Fibroblast of skin of left quadriceps (primary cell): ENCODE measurements at regions not wholly inside any gene's neighbourhood (a gene's known extent, or its start where the extent isn't known, plus 50 kb on each side); places are given as distances from the start of the nearest gene placed in this dataset.

ENCODE experiments used
- DNase-seq, 2 experiments: peaks; one replicate each; pipeline ENCODE4 v3.0.0-alpha.2; 2013; ENCODE audit warnings: low read depth in 2 of 2

DNA sequence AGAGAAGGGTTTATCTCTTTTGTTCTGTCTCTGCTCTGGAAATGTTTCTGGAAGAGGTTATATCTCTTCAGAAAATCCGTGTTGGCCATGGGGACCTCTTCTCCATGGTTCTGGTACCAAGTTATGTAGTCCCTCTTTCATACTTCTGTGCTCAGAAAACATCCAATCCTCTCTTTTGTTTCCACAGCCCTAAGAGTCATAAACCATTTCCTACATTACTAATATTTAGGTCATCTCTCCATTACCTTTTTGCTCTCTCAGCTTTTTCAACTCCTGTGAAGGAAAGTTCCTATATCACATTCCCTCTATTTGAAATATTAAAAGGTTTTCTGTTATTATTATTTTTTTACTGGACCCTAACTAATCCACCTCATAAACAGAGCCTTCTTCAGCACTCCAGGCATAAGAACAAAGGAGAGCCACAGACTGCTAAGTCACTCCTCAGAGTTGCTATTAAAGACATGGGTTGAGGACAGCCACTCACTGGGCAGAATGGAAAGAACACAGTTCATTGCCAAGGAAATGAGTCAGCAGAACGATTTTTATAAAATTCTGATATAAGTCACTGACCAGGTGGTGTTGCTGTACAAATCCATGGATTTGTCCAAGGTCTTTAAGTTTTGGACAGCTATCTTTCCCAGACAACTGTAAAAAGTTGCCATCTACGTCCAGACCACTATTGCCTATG is 122.4 kb upstream of the NPY2R start:
- DNase-seq = no peak

DNA sequence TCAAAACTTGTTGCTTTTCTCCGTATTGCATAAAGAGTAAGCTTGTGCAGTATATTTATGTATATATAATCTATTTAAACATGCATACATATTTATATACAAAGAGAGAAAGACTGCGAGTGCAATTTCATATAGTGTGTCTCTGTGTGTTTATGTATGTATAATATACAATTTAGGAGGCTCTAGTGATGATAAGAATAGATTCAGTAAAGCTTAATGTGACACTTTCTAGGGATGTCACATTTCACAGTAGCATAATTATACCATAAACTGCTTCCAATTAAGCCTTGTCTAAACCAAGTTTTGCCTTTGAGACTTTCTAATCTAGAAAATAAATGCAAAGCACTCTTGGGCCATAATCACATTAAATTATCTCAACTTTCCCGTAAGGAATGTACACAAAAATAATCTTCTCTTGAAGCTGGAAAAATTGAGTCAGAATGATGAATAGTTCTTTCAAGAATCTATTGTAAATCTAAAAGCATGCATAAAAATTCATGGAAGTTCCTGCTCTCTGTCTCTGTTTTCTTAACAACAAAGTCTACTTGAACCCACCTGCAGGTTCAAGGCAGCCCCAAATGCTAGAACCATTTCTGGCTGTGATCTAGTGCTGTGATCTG is 114.1 kb upstream of the NPY2R start:
- DNase-seq = no peak

DNA sequence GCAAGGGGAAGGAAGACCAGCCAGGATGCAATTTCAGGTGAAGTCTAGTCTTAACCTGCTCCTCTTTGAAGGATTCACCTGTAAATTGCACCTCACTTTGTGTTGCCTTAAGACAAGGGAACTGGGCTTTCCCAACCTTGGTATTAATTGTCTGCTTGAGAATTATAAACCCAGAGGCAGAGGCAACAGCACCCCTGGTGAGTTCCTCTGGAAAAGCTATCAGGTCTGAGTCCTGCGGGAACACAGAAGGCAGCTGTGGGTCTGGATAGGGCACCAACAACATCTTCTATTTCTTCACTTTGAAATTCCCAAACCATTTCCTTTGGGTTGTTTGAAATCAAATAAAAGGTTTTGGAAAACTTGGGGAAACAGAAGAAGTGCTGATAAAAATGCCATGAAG is 109.2 kb upstream of the NPY2R start:
- no peak for DNase-seq

DNA sequence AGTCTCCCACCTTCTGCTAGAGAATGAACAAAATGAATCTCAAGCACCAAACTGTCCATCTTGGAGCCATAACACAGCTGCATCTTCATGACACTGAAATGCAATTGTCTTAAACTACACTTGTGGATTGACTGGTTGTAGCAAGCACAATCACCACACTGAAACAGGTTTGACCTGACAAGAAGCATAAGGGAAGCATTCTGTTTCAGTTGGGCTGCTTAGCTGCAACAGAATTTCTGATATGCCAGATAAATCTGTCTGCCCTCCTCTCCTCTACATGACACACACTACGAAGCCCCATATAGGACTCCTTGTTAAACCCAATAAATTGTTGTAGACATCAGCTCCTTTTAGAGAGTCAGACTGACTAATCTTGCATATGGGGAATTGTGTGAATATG is 101.8 kb upstream of the NPY2R start:
- no peak for DNase-seq

DNA sequence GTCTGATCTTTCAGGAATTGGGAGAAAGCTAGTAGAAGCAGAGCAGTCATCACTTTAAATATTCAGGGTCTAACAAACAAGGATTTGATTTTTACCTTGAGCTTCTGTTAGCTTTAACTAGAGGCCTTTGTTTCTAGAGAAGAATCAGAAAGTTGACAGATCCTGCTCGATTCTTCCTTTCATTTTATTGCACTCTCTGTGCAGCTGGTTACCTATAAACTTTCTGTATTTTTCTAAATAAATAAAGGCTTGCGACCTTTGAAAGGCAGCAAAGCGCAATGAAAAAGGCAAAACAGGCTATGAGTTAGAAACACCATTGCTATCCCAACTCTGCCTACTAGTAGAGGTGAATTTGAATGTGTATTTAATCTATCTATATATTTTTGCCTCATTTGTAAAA is 101.4 kb upstream of the NPY2R start:
- DNase-seq = no peak

DNA sequence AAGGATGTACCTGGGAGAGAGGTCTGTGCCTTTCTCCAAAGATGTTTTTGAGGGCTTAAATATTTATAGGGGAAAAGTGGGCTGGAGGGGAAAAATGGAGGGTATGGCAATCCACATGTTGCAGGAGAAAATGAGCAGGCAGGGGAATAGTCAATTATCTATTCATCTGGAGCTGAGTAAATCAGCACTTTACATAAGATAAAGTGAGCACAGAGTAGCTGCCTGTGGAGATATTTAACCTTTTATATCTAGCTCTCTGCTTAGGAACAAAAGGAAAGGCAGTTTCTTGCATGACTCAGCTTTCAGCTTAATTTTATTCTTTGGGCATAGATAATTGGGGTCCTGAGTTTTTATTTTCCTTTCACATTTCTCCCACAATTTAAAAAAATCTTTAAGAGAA is 93.6 kb upstream of the NPY2R start:
- DNase-seq = no peak

DNA sequence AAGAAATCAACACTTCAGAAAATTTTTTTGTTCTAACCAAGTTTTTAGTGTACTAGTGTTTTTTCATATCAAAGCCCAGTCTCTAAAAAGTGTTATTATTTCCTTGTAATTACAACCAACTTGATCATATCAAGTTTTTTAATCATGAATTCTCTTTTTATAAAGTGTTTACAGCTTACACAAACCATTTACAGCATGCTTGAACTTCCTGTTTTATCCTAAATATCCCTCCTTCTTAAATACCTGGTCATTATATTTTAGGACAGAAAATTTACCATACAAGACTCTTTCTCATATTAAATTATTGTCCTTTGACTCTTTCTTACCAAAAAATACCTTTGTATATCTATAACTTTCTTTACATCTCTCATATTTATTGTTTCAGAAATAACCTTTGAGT is 89.4 kb upstream of the NPY2R start:
- DNase-seq = no peak

DNA sequence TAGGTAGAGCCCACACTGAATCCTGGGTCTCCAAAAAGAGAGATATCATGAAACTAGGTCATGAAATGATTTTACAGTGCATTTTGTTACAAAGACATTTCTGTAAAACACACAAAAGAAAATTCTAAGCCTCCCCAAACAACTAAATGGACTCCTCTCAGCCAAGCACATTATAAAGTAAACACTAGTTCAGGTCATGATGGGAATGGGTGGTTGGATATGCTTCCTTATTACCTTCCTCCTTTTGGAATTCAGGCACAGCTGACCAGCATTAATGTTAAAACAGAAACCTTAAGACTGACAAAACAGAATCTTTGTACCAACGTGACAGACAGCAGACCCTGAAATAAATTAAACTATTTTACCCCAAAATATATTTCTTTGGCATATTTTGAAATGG is 87.9 kb upstream of the NPY2R start:
- no peak for DNase-seq

DNA sequence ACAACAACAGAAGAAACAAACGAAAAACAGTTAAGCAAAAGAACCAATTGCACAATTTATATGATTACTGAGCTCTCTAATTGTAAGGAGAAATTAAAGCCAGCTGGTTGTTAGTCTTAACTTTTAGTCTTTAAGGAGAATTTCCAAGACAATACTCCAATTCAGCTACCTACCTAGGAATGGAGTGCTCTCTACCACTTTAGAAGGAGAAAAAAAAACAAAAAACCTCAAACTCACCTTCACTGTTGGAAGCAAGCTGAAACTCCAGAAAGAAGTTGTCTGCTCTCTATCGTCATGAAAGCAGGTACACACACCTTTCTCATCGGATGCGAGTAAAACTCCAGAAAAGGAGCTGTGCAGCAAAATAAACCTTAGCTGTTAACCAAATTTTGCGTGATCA is 86.1 kb upstream of the NPY2R start:
- DNase-seq = no peak

DNA sequence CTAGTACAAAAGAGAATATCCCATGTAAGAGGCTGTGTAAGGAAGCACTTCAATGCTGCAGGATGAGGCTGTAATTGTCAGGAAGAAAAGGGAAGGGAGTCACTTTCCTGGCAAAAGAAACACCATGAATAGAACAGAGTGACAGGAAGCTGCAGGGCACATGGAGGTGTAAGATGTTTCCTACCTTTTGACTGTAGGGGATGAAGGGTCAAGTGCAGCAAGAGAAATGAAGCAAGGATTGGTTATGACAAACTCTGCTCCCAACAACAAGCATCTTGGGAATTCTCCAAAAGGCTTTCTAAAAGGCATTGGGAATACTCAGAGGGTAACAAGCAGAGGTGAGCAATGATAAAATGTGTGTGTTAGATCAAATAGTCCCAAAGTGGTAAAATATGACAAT is 74.3 kb upstream of the NPY2R start:
- no peak for DNase-seq

DNA sequence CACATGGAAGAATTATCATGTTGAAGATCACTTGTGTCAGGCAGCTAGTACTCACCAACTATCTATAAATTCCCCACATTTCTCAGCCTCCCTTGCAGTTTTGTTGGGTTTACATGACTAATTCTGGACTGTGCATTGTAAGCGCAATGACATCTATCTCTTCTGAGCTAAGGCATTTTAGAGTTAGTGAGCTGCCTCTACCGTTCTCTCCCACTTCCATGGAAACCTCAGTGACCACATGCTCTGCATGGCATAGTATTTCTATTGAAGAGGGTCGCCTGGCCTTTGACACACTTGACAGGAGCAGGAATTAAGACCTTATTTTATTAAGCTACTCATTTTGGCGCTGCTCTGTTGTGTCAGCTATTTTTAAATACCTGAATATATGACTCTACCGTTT is 67.5 kb upstream of the NPY2R start:
- DNase-seq = no peak

DNA sequence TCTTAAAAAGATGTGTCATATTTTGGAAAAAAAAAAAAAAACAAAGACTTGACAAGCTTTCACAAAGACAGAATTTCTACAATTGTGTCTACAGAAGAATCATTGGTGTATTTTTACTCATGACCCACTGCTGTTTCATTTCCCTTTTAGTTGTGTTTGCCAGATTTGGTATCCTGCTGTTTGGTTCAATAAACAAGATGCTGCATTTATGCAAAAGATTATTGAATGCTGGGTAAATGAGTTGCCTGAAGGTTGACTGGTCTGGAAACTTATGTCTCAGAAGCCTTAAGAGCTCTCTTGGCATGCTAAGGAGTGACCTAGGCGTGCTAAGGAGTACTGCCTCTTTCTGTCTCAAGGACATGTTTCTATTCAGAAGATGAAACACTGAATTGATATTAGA is 64.9 kb upstream of the NPY2R start:
- DNase-seq = no peak
